Inflammatory macrophage (primary cell): ENCODE measurements at regions not wholly inside any gene's neighbourhood (a gene's known extent, or its start where the extent isn't known, plus 50 kb on each side); places are given as distances from the start of the nearest gene placed in this dataset.
A peak's percentile ranks its signal among the peaks of the same experiment; 100 is the strongest.
"Not testable (repeated sequence)": the region's sequence is repeated elsewhere in the genome, so short reads cannot be mapped to it uniquely, and the experiment has no call there.

Source experiments
- DNase-seq, 2 donors: peaks; one replicate each; pipeline ENCODE4 v3.0.0-alpha.2; 2020 to 2022

GRCh38 chr9:24333629-24334028, 212.1 kb downstream of the IZUMO3 start:
- no peak for DNase-seq

DNA sequence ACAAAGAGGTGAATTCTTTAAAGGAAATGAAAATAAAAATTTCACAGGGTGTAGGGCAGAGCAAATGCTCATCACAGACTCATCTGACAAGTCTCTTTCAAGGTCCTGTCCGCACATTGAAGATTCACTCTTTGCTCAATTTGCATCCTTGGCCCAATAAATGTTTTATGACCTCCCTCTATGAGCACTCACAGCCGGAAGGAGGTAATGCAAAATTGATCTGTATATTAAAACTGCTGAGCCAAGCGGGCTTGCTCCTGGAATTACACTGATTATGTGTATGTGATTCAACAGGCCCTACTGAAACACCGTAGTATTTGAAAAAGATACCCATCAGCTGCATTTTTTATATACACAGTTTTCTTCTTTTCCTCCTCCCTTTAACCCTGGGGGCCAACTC, 246.8 kb downstream of the IZUMO3 start:
- DNase-seq: no peak

- no peak for DNase-seq
Measured at GRCh38 chr9:24297931-24298330, 247.8 kb downstream of the IZUMO3 start.

- no peak for DNase-seq
Measured at GRCh38 chr9:24296124-24296523, 249.6 kb downstream of the IZUMO3 start.

GRCh38 chr9:24293386-24293785, 252.3 kb downstream of the IZUMO3 start:
- DNase-seq: no peak

- DNase-seq: no peak
Measured at GRCh38 chr9:24286761-24287160, 258.9 kb downstream of the IZUMO3 start.

DNA sequence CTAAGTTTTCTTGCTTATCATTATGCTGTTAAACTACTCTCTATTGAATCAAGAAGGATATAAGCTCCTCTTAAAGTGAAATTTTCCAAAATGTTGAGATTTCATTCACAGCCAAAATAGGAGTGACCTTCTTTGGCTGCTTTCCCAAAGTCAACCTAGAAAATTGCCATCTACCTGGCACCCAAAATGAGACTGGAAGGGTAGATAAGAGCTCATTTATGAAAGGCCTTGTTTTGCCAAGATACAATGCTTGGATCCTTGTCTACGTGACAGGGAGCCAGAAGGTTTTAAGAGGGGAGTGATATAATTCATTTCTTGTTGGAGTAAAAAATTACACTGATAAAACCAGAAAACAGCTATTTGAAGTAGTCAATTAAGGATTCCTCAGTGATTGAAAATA, 287.1 kb downstream of the IZUMO3 start:
- no peak for DNase-seq

DNA sequence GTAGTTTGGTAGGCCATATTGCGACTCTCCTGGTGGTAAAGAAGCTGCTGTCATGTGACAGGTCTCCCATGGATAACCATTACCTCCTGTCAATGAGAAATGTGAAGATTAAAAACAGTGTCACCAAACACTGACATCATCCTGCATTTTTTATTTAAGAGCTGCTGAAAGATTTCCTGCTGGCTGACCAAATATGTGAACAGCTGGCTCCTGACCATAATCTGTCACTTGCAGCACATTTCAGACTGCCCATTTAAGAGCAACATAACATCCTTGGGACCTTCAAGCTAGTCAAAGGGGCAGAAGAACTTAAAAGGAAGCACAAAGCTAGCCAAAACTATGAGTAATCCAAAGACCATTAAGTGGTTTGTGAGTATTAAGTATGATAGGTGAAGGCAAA, 288.0 kb downstream of the IZUMO3 start:
- no peak for DNase-seq

GRCh38 chr9:24245988-24246387, 299.7 kb downstream of the IZUMO3 start:
- DNase-seq: peak in 1 of 2 donors; percentile 12

GRCh38 chr9:24242576-24242975, 303.1 kb downstream of the IZUMO3 start:
- no peak for DNase-seq

GRCh38 chr9:24218656-24219055, 327.0 kb downstream of the IZUMO3 start:
- no peak for DNase-seq

DNA sequence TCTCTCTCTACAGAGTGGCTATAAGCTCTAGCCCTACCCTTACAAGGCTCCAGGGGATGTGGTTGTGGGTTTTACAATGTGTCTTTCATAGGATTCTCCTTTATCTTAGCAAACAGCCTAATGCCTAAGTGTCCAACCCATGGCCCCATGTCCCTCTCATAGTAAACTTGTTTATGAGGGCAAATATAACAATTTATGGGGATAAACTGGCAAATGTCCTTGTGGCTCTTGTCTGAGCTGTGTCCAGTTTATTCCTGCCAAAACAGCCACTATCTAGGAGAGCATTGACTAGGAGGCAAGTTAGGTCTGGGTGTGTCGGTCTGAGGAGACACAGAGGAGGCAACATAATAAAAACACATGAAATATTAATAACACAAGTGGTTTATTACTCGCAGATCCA, 335.1 kb downstream of the IZUMO3 start:
- no peak for DNase-seq

DNA sequence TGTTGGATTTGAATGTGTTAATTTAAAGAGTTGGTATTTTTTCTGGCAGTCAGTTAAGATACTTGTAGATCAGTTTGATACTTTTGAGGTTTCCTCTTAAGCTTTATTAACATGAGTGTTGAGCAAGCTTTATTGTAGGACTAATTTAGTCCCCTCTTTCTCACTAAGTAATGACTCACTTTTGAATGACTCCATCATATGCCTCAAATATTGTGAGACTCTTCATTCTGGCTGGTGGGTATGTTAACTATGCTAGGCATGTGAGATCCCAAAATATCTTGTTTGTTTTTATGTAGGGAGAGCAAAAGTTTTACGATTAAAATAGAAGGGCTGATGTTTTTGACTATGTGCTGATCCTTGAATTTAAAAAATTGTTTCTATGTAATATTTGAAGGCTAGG, 355.7 kb downstream of the IZUMO3 start:
- no peak for DNase-seq

DNA sequence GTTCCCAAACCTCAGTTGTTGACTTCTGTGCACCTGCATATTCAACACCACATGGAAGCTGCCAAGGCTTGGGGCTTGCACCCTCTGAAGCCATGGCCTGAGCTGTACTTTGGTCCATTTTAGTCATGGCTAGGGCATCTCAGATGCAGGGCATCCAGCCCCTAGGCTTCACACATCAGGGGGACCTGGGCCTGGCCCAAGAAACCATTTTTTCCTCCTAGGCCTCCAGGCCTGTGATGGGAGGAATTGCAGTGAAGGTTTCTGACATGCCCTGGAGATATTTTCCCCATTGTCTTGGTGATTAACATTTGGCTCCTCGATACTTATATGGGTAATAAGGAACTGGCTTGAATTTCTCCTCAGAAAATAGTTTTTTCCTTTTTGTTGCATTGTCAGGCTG, 354.5 kb upstream of the ELAVL2 start:
- not testable (repeated sequence) for DNase-seq

GRCh38 chr9:24144796-24145195, 318.8 kb upstream of the ELAVL2 start:
- no peak for DNase-seq

GRCh38 chr9:24135072-24135471, 309.0 kb upstream of the ELAVL2 start:
- not testable (repeated sequence) for DNase-seq

DNA sequence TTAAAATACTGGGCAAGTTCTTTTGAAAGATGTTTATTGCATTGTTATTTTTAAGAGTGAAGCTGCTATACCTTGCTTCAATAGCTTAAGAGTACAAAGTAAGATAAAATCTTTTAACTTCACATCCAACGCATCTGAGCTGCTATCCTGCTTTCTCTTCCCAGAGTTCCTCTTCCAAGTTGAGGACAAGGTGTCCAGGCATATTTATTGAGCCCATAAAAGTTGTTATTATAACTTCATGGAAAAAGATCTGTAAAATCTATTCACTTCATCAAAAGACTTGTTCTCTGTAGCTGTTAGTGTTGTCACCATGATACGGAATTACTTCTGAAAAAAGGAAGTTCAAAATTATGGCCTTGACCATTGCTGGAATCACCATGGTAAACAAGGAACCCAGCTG, 306.2 kb upstream of the ELAVL2 start:
- no peak for DNase-seq

DNA sequence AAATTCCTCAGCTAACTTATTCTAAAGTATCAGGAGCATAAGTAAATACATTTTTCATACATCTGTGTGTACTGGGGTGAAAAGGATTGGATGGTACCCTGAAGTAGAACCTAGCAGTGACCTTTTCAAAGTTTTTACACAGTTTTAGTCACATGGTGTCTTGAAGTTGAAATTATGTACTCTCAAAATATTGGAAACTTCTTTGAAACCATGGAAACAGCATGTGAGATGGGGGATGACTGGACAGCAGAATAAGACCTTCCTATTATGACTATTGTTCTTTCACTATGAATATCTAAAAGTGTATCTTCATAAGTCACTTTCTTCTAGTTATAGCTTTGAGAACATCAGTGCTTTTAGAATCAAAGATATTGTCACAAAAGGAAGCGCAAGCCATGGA, 301.5 kb upstream of the ELAVL2 start:
- no peak for DNase-seq

GRCh38 chr9:24118190-24118589, 292.1 kb upstream of the ELAVL2 start:
- no peak for DNase-seq

- no peak for DNase-seq
Measured at GRCh38 chr9:24096756-24097155, 270.7 kb upstream of the ELAVL2 start.

DNA sequence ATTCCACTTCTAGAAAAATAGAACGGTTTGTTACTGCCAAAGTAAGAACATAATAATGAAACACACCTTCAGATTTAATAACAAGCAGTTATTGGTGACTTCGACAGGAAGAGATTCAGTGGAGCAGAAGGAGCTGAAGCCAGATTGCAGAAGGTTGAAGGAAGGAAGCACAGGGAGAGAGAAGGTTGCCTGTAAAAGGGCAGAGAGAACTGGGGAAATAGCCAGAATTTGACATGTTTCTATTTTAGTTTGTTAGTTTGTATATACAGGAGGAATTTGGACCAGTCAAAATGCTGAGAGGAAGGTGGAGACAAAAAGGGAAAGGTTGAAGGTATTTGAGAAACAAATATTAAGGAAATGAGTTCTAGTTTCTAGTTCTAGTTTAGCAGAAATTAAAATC, 269.2 kb upstream of the ELAVL2 start:
- DNase-seq: no peak

- DNase-seq: no peak
Measured at GRCh38 chr9:24090566-24090965, 264.5 kb upstream of the ELAVL2 start.

DNA sequence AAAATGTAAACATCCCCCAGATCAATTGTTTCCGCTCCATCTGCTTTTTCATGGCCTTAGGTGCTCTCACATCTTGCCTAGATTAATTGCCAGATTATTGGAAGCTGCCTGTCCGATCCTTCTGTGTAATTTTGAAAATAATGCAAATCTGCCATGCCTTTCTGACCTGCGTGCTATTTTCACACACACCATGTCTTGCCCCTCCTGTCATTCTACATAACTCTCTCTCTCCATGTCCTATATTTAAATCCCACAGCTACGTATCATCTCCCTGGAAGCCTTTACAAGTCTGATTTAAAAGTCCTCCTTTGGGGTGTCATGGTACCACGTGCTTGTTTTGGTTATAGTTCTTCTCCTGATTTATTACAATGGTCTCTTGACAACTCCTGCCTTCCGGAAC, 247.6 kb upstream of the ELAVL2 start:
- DNase-seq: no peak

GRCh38 chr9:24073007-24073592, 247.1 kb upstream of the ELAVL2 start:
- DNase-seq: no peak

GRCh38 chr9:24071716-24072115, 245.7 kb upstream of the ELAVL2 start:
- no peak for DNase-seq

- no peak for DNase-seq
Measured at GRCh38 chr9:24071091-24071490, 245.1 kb upstream of the ELAVL2 start.
